ENCODE measurements at regions not wholly inside any gene's neighbourhood (a gene's known extent, or its start where the extent isn't known, plus 50 kb on each side); places are given as distances from the start of the nearest gene placed in this dataset.

- TF ChIP-seq, protein P1, sequence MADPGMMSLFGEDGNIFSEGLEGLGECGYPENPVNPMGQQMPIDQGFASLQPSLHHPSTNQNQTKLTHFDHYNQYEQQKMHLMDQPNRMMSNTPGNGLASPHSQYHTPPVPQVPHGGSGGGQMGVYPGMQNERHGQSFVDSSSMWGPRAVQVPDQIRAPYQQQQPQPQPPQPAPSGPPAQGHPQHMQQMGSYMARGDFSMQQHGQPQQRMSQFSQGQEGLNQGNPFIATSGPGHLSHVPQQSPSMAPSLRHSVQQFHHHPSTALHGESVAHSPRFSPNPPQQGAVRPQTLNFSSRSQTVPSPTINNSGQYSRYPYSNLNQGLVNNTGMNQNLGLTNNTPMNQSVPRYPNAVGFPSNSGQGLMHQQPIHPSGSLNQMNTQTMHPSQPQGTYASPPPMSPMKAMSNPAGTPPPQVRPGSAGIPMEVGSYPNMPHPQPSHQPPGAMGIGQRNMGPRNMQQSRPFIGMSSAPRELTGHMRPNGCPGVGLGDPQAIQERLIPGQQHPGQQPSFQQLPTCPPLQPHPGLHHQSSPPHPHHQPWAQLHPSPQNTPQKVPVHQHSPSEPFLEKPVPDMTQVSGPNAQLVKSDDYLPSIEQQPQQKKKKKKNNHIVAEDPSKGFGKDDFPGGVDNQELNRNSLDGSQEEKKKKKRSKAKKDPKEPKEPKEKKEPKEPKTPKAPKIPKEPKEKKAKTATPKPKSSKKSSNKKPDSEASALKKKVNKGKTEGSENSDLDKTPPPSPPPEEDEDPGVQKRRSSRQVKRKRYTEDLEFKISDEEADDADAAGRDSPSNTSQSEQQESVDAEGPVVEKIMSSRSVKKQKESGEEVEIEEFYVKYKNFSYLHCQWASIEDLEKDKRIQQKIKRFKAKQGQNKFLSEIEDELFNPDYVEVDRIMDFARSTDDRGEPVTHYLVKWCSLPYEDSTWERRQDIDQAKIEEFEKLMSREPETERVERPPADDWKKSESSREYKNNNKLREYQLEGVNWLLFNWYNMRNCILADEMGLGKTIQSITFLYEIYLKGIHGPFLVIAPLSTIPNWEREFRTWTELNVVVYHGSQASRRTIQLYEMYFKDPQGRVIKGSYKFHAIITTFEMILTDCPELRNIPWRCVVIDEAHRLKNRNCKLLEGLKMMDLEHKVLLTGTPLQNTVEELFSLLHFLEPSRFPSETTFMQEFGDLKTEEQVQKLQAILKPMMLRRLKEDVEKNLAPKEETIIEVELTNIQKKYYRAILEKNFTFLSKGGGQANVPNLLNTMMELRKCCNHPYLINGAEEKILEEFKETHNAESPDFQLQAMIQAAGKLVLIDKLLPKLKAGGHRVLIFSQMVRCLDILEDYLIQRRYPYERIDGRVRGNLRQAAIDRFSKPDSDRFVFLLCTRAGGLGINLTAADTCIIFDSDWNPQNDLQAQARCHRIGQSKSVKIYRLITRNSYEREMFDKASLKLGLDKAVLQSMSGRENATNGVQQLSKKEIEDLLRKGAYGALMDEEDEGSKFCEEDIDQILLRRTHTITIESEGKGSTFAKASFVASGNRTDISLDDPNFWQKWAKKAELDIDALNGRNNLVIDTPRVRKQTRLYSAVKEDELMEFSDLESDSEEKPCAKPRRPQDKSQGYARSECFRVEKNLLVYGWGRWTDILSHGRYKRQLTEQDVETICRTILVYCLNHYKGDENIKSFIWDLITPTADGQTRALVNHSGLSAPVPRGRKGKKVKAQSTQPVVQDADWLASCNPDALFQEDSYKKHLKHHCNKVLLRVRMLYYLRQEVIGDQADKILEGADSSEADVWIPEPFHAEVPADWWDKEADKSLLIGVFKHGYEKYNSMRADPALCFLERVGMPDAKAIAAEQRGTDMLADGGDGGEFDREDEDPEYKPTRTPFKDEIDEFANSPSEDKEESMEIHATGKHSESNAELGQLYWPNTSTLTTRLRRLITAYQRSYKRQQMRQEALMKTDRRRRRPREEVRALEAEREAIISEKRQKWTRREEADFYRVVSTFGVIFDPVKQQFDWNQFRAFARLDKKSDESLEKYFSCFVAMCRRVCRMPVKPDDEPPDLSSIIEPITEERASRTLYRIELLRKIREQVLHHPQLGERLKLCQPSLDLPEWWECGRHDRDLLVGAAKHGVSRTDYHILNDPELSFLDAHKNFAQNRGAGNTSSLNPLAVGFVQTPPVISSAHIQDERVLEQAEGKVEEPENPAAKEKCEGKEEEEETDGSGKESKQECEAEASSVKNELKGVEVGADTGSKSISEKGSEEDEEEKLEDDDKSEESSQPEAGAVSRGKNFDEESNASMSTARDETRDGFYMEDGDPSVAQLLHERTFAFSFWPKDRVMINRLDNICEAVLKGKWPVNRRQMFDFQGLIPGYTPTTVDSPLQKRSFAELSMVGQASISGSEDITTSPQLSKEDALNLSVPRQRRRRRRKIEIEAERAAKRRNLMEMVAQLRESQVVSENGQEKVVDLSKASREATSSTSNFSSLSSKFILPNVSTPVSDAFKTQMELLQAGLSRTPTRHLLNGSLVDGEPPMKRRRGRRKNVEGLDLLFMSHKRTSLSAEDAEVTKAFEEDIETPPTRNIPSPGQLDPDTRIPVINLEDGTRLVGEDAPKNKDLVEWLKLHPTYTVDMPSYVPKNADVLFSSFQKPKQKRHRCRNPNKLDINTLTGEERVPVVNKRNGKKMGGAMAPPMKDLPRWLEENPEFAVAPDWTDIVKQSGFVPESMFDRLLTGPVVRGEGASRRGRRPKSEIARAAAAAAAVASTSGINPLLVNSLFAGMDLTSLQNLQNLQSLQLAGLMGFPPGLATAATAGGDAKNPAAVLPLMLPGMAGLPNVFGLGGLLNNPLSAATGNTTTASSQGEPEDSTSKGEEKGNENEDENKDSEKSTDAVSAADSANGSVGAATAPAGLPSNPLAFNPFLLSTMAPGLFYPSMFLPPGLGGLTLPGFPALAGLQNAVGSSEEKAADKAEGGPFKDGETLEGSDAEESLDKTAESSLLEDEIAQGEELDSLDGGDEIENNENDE (IDR thresholded peaks at IDR 0.05; ENCODE audit: insufficient replicate concordance, low read length): no peak
- TF ChIP-seq CBX5 (IDR thresholded peaks at IDR 0.05; ENCODE audit: low read depth, low read length) (no peak), TCF12 (IDR thresholded peaks at IDR 0.05; ENCODE audit: low read depth, low read length) (no peak), POU5F1 (IDR thresholded peaks at IDR 0.05; ENCODE audit: low read depth, low read length) (no peak), SP1 (IDR thresholded peaks at IDR 0.05; ENCODE audit: low read depth, low read length) (no peak), EGR1 (IDR thresholded peaks at IDR 0.05; ENCODE audit: borderline replicate concordance, low read depth, low read length) (no peak)
Observed at GRCh38 chr7:145331076-145331475, 495.2 kb upstream of the TPK1 start (continued).
